H9 (cell line): ENCODE measurements at regions not wholly inside any gene's neighbourhood (a gene's known extent, or its start where the extent isn't known, plus 50 kb on each side); places are given as distances from the start of the nearest gene placed in this dataset.

Experiments used
- DNase-seq: peaks from one replicate; pipeline ENCODE4 v3.0.0-alpha.2; 2017
- H2AFZ ChIP-seq: one replicate; pipeline ENCODE4 v1.6.1; 2013; ENCODE audit warnings: mild to moderate bottlenecking, low read length, control low read depth, moderate library complexity
- H2AK5ac ChIP-seq: 2 replicates; pipeline ENCODE4 v1.6.1; 2013; ENCODE audit warnings: low read length, control low read depth, mixed read lengths; ENCODE audit not compliant: insufficient read length
- H2BK120ac ChIP-seq: one replicate; pipeline ENCODE4 v1.6.1; 2013; ENCODE audit warnings: low read depth, mild to moderate bottlenecking, low read length, control low read depth, inconsistent platforms; ENCODE audit not compliant: poor library complexity, severe bottlenecking
- H2BK12ac ChIP-seq: 2 replicates; pipeline ENCODE4 v1.6.1; 2013; ENCODE audit warnings: low read length, control low read depth, mixed read lengths, low read depth; ENCODE audit not compliant: insufficient read length
- H2BK15ac ChIP-seq: 2 replicates; pipeline ENCODE4 v1.6.1; 2013; ENCODE audit warnings: low read depth, low read length, control low read depth
- H2BK20ac ChIP-seq: one replicate; pipeline ENCODE4 v1.6.1; 2013; ENCODE audit warnings: low read depth, mild to moderate bottlenecking, low read length, control low read depth, inconsistent platforms; ENCODE audit not compliant: poor library complexity, severe bottlenecking
- H2BK5ac ChIP-seq: 2 replicates; pipeline ENCODE4 v1.6.1; 2013; ENCODE audit warnings: low read length, control low read depth, mixed read lengths; ENCODE audit not compliant: insufficient read length
- H3K14ac ChIP-seq: 2 replicates; pipeline ENCODE4 v1.6.1; 2013; ENCODE audit warnings: low read length, control low read depth; ENCODE audit not compliant: insufficient read depth
- H3K18ac ChIP-seq: 2 replicates; pipeline ENCODE4 v1.6.1; 2013; ENCODE audit warnings: low read depth, mild to moderate bottlenecking, mixed read lengths, low read length, control low read depth; ENCODE audit not compliant: insufficient read length
- H3K23ac ChIP-seq: 2 replicates; pipeline ENCODE4 v1.6.1; 2013; ENCODE audit warnings: low read length, control low read depth, mixed read lengths, low read depth; ENCODE audit not compliant: insufficient read length
- H3K23me2 ChIP-seq: 2 replicates; pipeline ENCODE4 v1.6.1; 2013; ENCODE audit warnings: low read depth, mild to moderate bottlenecking, mixed read lengths, low read length, control low read depth; ENCODE audit not compliant: insufficient read length, poor library complexity, severe bottlenecking
- H3K27ac ChIP-seq: 2 replicates; pipeline ENCODE4 v1.5.1; 2013; ENCODE audit warnings: low read length, control low read depth, mixed read lengths, low read depth; ENCODE audit not compliant: insufficient read length
- H3K27me3 ChIP-seq: 2 replicates; pipeline ENCODE4 v1.6.1; 2013; ENCODE audit warnings: low read length, control low read depth, inconsistent platforms; ENCODE audit not compliant: insufficient read depth
- H3K4ac ChIP-seq: 2 replicates; pipeline ENCODE4 v1.6.1; 2013; ENCODE audit warnings: low read depth, mild to moderate bottlenecking, control low read depth, inconsistent platforms, low read length, moderate library complexity
- H3K4me1 ChIP-seq: 2 replicates; pipeline ENCODE4 v1.6.1; 2013; ENCODE audit warnings: low read length, control low read depth, inconsistent platforms; ENCODE audit not compliant: insufficient read depth
- H3K4me2 ChIP-seq: 2 replicates; pipeline ENCODE4 v1.6.1; 2013; ENCODE audit warnings: low read length, control low read depth, mixed read lengths; ENCODE audit not compliant: insufficient read length, insufficient read depth
- H3K56ac ChIP-seq: 2 replicates; pipeline ENCODE4 v1.6.1; 2013; ENCODE audit warnings: low read depth, mild to moderate bottlenecking, mixed read lengths, low read length, control low read depth; ENCODE audit not compliant: insufficient read length
- H3K79me1 ChIP-seq: 2 replicates; pipeline ENCODE4 v1.6.1; 2013; ENCODE audit warnings: low read depth, mild to moderate bottlenecking, moderate library complexity, low read length, control low read depth, inconsistent platforms; ENCODE audit not compliant: insufficient read depth, poor library complexity, severe bottlenecking
- H3K79me2 ChIP-seq: 2 replicates; pipeline ENCODE4 v1.6.1; 2013; ENCODE audit warnings: low read length, control low read depth, inconsistent platforms; ENCODE audit not compliant: insufficient read depth
- H3K9ac ChIP-seq: 2 replicates; pipeline ENCODE4 v1.6.1; 2013; ENCODE audit warnings: low read length, control low read depth, mixed read lengths; ENCODE audit not compliant: insufficient read length; ENCODE audit errors: extremely low read depth
- H3K9me3 ChIP-seq: one replicate; pipeline ENCODE4 v1.6.1; 2013; ENCODE audit warnings: low read depth, low read length, inconsistent platforms; ENCODE audit not compliant: control insufficient read depth
- H3T11ph ChIP-seq: one replicate; pipeline ENCODE4 v1.6.1; 2013; ENCODE audit warnings: mild to moderate bottlenecking, low read length, control low read depth, inconsistent platforms
- H4K20me1 ChIP-seq: one replicate; pipeline ENCODE4 v1.6.1; 2013; ENCODE audit not compliant: control insufficient read depth, insufficient read length, insufficient read depth
- H4K5ac ChIP-seq: 2 replicates; pipeline ENCODE4 v1.6.1; 2013; ENCODE audit warnings: low read depth, mild to moderate bottlenecking, mixed read lengths, low read length, control low read depth; ENCODE audit not compliant: insufficient read length
- H4K8ac ChIP-seq: replicated peaks from 2 replicates; pipeline ENCODE4 v1.6.1; 2013; ENCODE audit warnings: low read length, control low read depth, mixed read lengths, low read depth; ENCODE audit not compliant: insufficient read length
- H4K91ac ChIP-seq: 2 replicates; pipeline ENCODE4 v1.6.1; 2013; ENCODE audit warnings: low read depth, mild to moderate bottlenecking, moderate library complexity, mixed read lengths, low read length, control low read depth; ENCODE audit not compliant: insufficient read length
- H3K27ac Mint-ChIP-seq, 3 experiments: 2 replicates in 2 of 3; 3 replicates in 1 of 3; pipeline ENCODE4 v1.8.0; 2020 to 2021; ENCODE audit warnings: mixed read lengths in 3 of 3, mild to moderate bottlenecking in 1 of 3, moderate library complexity in 1 of 3
- H3K27me3 Mint-ChIP-seq: 2 replicates; pipeline ENCODE4 v1.8.0; 2021; ENCODE audit warnings: low read depth, mild to moderate bottlenecking, moderate library complexity, mixed read lengths
- H3K36me3 Mint-ChIP-seq, 3 experiments: 2 replicates in 2 of 3; 3 replicates in 1 of 3; pipeline ENCODE4 v1.8.0; 2020 to 2021; ENCODE audit warnings: low read depth in 3 of 3, mixed read lengths in 3 of 3; ENCODE audit not compliant: insufficient read depth in 1 of 3
- H3K4me1 Mint-ChIP-seq, 2 experiments: 2 replicates each; pipeline ENCODE4 v1.8.0; 2020; ENCODE audit warnings: mixed read lengths in 2 of 2
- H3K4me3 Mint-ChIP-seq, 2 experiments: 2 replicates in 1 of 2; 3 replicates in 1 of 2; pipeline ENCODE4 v1.8.0; 2020 to 2021; ENCODE audit warnings: mild to moderate bottlenecking in 2 of 2, mixed read lengths in 2 of 2, moderate library complexity in 1 of 2
- H3K9me3 Mint-ChIP-seq, 2 experiments: 2 replicates in 1 of 2; 3 replicates in 1 of 2; pipeline ENCODE4 v1.8.0; 2020; ENCODE audit warnings: mild to moderate bottlenecking in 2 of 2, mixed read lengths in 2 of 2, moderate library complexity in 1 of 2
- WGBS: extraction: QIAGEN DNeasy Blood & Tissue Kit; methylation state at CpG from one replicate; pipeline ENCODE4 v1.1.7; 2013; ENCODE audit warnings: missing lambda C conversion rate, low lambda C conversion rate, mixed read lengths; ENCODE audit not compliant: insufficient read length; ENCODE audit errors: extremely low coverage; 5-methylcytosine and 5-hydroxymethylcytosine counted together
- TF ChIP-seq, protein P1 (sequence below): fragments of 200-600 bp; sonication (generic); conservative IDR thresholded peaks from 3 replicates; pipeline ENCODE4 v1.8.0; 2021; ENCODE audit warnings: antibody characterized with exemption, mild to moderate bottlenecking

DNA sequence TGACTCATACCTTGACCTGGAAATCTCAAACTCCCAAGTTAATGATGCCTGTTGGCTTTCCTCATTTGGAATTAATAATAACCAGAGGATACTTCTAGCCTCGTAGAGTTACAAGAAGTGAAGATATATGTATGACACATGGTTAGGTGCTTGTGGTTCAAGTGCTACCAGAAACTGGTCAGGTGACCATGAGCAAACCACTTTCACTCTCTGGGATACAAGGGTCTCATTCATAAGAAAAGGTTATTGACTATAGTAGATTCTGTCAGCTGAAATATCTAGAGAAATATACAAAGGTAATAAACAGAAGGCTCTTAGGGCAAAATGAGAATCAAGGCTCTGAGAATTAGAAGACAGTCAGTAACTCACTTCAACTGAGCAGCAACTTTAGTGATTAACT is 233.3 kb downstream of the KCNA4 start:
- Histone ChIP-seq H3K9me3 (no peaks in the 10 kb centered on the region), H4K8ac (no peak overlapping the region), H2BK12ac (no peak overlapping the region), H3K18ac (no peak overlapping the region), H3K23me2 (no peaks in the 10 kb centered on the region), H3K4ac (no peak overlapping the region), H2BK120ac (no peak overlapping the region), H4K20me1 (no peaks in the 10 kb centered on the region), H4K5ac (no peak overlapping the region), H2BK20ac (no peak overlapping the region), H2BK5ac (no peak overlapping the region), H3K79me1 (no peaks in the 10 kb centered on the region), H3K14ac (no peak overlapping the region), H4K91ac (no peak overlapping the region), H3K9ac (no peak overlapping the region), H3K27ac (no peak overlapping the region), H3K56ac (no peak overlapping the region), H3K4me1 (no peaks in the 10 kb centered on the region), H3K79me2 (no peaks in the 10 kb centered on the region), H3K27me3 (no peaks in the 10 kb centered on the region), H2AFZ (no peak overlapping the region), H3K4me2 (no peak overlapping the region), H3T11ph (no peak overlapping the region), H2BK15ac (no peak overlapping the region), H3K23ac (no peak overlapping the region), H2AK5ac (no peak overlapping the region)
- H3K4me1 Mint-ChIP-seq, result peaks cover 11 to 13% of the 10 kb centered on the region in 2 experiments
- TF ChIP-seq, protein P1, sequence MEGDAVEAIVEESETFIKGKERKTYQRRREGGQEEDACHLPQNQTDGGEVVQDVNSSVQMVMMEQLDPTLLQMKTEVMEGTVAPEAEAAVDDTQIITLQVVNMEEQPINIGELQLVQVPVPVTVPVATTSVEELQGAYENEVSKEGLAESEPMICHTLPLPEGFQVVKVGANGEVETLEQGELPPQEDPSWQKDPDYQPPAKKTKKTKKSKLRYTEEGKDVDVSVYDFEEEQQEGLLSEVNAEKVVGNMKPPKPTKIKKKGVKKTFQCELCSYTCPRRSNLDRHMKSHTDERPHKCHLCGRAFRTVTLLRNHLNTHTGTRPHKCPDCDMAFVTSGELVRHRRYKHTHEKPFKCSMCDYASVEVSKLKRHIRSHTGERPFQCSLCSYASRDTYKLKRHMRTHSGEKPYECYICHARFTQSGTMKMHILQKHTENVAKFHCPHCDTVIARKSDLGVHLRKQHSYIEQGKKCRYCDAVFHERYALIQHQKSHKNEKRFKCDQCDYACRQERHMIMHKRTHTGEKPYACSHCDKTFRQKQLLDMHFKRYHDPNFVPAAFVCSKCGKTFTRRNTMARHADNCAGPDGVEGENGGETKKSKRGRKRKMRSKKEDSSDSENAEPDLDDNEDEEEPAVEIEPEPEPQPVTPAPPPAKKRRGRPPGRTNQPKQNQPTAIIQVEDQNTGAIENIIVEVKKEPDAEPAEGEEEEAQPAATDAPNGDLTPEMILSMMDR, result no peak
- no peaks in the 10 kb centered on the region for H3K9me3 Mint-ChIP-seq
- no CpG with 5 or more reads among the region's 1 CpG for WGBS
- H3K4me3 Mint-ChIP-seq, result no peak overlapping the region
- DNase-seq, result no peak
- no peaks in the 10 kb centered on the region; the same call in 1 of the 2 replicates for H3K27me3 Mint-ChIP-seq
- no peak overlapping the region for H3K27ac Mint-ChIP-seq
- no peaks in the 10 kb centered on the region for H3K36me3 Mint-ChIP-seq
